ENCODE measurements at regions not wholly inside any gene's neighbourhood (a gene's known extent, or its start where the extent isn't known, plus 50 kb on each side); places are given as distances from the start of the nearest gene placed in this dataset.

DNA sequence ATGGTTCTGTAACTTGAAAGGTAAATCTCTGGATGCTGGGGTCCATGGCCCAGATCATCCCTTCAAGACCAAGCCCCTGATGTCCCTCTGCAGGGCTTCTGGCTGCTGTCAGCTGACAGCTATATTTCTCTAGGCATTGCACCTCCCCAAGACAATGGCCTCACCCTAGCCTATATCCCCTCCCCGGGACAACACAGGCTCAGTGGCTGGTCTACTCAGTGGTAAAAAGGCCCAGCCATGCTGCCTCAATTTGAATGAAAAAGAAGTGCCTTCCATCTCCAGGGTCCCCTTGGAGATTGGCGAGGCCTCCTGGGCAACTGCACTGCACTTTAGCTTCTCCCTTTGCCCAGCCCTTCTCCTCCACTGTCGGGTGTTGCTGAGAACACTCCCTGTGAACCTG lies 602.8 kb downstream of the CDH26 start:
- Histone ChIP-seq H3K9me3 (no peaks in the 10 kb centered on the region), H3K4me1 (ENCODE audit: insufficient read depth) (no peaks in the 10 kb centered on the region), H3K36me3 (no peaks in the 10 kb centered on the region), H3K4me3 (no peak overlapping the region), H3K27ac (no peak overlapping the region), H3K27me3 (no peaks in the 10 kb centered on the region)
- intact Hi-C loops (cut with DNase I), result no loop called here
- no peak for TF ChIP-seq EP300 (IDR thresholded peaks at IDR 0.05)
- TF ChIP-seq POLR2A (IDR thresholded peaks at IDR 0.05), result no peak
- TF ChIP-seq, protein P1, sequence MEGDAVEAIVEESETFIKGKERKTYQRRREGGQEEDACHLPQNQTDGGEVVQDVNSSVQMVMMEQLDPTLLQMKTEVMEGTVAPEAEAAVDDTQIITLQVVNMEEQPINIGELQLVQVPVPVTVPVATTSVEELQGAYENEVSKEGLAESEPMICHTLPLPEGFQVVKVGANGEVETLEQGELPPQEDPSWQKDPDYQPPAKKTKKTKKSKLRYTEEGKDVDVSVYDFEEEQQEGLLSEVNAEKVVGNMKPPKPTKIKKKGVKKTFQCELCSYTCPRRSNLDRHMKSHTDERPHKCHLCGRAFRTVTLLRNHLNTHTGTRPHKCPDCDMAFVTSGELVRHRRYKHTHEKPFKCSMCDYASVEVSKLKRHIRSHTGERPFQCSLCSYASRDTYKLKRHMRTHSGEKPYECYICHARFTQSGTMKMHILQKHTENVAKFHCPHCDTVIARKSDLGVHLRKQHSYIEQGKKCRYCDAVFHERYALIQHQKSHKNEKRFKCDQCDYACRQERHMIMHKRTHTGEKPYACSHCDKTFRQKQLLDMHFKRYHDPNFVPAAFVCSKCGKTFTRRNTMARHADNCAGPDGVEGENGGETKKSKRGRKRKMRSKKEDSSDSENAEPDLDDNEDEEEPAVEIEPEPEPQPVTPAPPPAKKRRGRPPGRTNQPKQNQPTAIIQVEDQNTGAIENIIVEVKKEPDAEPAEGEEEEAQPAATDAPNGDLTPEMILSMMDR (IDR thresholded peaks at IDR 0.05), result no peak
- DNase-seq, result no peak
- whole genome bisulfite sequencing, 3 donors, result 79 to 88% (median 82%) methylated on average over 3 of the region's 3 CpGs

DNA sequence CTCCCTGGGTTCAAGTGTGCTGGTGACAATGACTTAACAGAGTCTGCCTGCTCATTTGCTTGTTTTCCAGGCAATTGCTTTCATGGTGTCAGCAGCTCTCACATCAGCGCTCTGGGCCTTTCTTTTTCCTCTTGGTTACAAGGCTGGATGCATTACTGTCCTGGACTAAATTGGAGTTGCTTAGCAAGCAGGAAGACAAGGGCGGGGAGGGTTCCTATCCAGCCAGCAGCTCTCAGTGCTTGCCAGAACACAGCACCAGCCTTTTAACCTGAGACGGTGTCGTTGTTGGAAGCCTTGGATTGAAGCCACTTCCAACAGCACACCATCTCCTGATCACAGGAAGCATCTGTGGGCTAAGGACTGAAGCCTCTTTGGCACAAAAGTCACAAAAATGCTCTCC lies 606.9 kb downstream of the CDH26 start:
- TF ChIP-seq POLR2A (IDR thresholded peaks at IDR 0.05) (no peak), EP300 (IDR thresholded peaks at IDR 0.05) (no peak)
- TF ChIP-seq, protein P1 (IDR thresholded peaks at IDR 0.05), result no peak
- Histone ChIP-seq H3K9me3 (no peaks in the 10 kb centered on the region), H3K27me3 (no peaks in the 10 kb centered on the region), H3K4me1 (ENCODE audit: insufficient read depth) (no peaks in the 10 kb centered on the region), H3K36me3 (no peaks in the 10 kb centered on the region), H3K27ac (no peak overlapping the region), H3K4me3 (no peak overlapping the region)
- WGBS, 3 donors, result 55 to 63% (median 58%) methylated on average over 4 of the region's 4 CpGs
- no peak for DNase-seq
- intact Hi-C loops (cut with DNase I), result no loop called here

GRCh38 chr20:60565551-60565950 lies 607.3 kb downstream of the CDH26 start:
- H3K4me3 ChIP-seq, result no peak overlapping the region
- WGBS, 3 donors, result 57 to 59% (median 58%) methylated on average over 5 of the region's 5 CpGs
- no peak overlapping the region for H3K27ac ChIP-seq
- no peaks in the 10 kb centered on the region for H3K9me3 ChIP-seq
- H3K36me3 ChIP-seq, result no peaks in the 10 kb centered on the region
- TF ChIP-seq, protein P1 (IDR thresholded peaks at IDR 0.05), result no peak
- TF ChIP-seq POLR2A (IDR thresholded peaks at IDR 0.05) (no peak), EP300 (IDR thresholded peaks at IDR 0.05) (no peak)
- intact Hi-C loops (cut with DNase I), result no loop called here
- H3K4me1 ChIP-seq (ENCODE audit: insufficient read depth), result no peaks in the 10 kb centered on the region
- H3K27me3 ChIP-seq, result no peaks in the 10 kb centered on the region
- no peak for DNase-seq

DNA sequence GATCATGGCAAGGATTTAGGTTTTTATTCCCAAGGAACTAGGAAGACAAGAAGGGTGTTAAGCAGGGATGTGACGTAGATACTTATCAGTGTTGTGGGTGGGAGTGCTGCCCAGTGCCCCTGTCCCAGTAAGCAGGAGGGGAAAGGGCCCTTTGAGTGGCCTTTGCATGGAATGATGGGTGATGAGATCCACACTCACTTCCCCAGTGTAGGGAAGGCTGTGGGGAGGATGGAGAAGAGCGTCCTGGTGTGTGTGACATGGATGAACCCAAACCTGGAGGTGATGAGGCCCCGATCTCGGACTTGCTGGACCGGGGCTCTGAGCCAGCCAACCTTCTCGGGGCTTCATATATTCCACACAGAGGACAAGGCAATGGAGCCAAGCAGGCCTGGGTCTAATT lies 610.9 kb downstream of the CDH26 start:
- Histone ChIP-seq H3K9me3 (no peaks in the 10 kb centered on the region), H3K36me3 (no peaks in the 10 kb centered on the region), H3K4me3 (no peak overlapping the region), H3K4me1 (ENCODE audit: insufficient read depth) (no peaks in the 10 kb centered on the region), H3K27me3 (no peaks in the 10 kb centered on the region), H3K27ac (no peak overlapping the region)
- TF ChIP-seq, protein P1 (IDR thresholded peaks at IDR 0.05), result no peak
- TF ChIP-seq POLR2A (IDR thresholded peaks at IDR 0.05) (no peak), EP300 (IDR thresholded peaks at IDR 0.05) (no peak)
- no peak for DNase-seq
- intact Hi-C loops (cut with DNase I), result no loop called here
- WGBS, 3 donors, result 87 to 93% (median 88%) methylated on average over 6 of the region's 6 CpGs
